ENCODE measurements at regions not wholly inside any gene's neighbourhood (a gene's known extent, or its start where the extent isn't known, plus 50 kb on each side); places are given as distances from the start of the nearest gene placed in this dataset.

DNA sequence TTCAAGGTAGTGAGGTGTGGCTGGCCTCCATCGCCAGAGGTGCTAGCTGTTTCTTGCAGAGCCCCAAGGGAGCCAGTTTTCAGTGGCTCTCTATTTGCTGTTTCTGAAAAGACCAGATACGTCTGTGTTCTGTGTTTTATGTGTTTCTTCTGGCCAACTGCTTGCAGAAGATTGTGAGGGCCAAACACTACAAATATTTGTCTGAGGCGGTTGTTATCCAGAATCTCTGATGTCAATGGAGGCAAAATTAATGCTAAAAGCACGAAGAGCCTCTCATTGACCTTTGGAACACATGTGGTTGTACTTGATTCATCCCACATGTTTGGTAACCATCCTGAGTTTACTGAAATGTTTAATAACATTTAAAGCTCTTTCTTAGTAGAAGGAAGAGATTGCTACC, 113.9 kb downstream of the CT47B1 start:
- no peaks in the 10 kb centered on the region for H3K9me3 ChIP-seq
- H3K4me1 ChIP-seq, result no peaks in the 10 kb centered on the region
- TF ChIP-seq, protein P1, sequence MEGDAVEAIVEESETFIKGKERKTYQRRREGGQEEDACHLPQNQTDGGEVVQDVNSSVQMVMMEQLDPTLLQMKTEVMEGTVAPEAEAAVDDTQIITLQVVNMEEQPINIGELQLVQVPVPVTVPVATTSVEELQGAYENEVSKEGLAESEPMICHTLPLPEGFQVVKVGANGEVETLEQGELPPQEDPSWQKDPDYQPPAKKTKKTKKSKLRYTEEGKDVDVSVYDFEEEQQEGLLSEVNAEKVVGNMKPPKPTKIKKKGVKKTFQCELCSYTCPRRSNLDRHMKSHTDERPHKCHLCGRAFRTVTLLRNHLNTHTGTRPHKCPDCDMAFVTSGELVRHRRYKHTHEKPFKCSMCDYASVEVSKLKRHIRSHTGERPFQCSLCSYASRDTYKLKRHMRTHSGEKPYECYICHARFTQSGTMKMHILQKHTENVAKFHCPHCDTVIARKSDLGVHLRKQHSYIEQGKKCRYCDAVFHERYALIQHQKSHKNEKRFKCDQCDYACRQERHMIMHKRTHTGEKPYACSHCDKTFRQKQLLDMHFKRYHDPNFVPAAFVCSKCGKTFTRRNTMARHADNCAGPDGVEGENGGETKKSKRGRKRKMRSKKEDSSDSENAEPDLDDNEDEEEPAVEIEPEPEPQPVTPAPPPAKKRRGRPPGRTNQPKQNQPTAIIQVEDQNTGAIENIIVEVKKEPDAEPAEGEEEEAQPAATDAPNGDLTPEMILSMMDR (IDR thresholded peaks at IDR 0.05; ENCODE audit: insufficient read depth in 1 of 2, low read depth in 1 of 2, low read length in 1 of 2, severe bottlenecking in 1 of 2, unreplicated experiment in 1 of 2), result no peak
- peaks cover 6% of the 10 kb centered on the region for H3K27me3 Mint-ChIP-seq (ENCODE audit: insufficient read depth, unreplicated experiment)
- H3K36me3 ChIP-seq (ENCODE audit: control insufficient read depth, insufficient read depth, low read length), result no peaks in the 10 kb centered on the region
- H3K9me3 Mint-ChIP-seq (ENCODE audit: unreplicated experiment), result no peaks in the 10 kb centered on the region
- H3K36me3 Mint-ChIP-seq (ENCODE audit: insufficient read depth, unreplicated experiment), result no peaks in the 10 kb centered on the region
- BruUV-seq (replicated peaks), result no TSS peak
- no peak overlapping the region for H3K27ac Mint-ChIP-seq (ENCODE audit: unreplicated experiment)
- intact Hi-C loops (cut with micrococcal nuclease; ENCODE audit: unreplicated experiment), result no loop called here
- no peak overlapping the region for H3K4me3 ChIP-seq (ENCODE audit: low read depth, low read length)
- no peaks in the 10 kb centered on the region for H3K4me1 Mint-ChIP-seq (ENCODE audit: low read depth, unreplicated experiment)
- ChIA-PET POLR2A (no interaction called here), CTCF (no interaction called here)
- no peak overlapping the region for H3K4me3 Mint-ChIP-seq (ENCODE audit: unreplicated experiment)
- no peak for DNase-seq
- no peaks in the 10 kb centered on the region for H3K27me3 ChIP-seq (replicated peaks; ENCODE audit: control insufficient read depth, insufficient read depth, low read length)

DNA sequence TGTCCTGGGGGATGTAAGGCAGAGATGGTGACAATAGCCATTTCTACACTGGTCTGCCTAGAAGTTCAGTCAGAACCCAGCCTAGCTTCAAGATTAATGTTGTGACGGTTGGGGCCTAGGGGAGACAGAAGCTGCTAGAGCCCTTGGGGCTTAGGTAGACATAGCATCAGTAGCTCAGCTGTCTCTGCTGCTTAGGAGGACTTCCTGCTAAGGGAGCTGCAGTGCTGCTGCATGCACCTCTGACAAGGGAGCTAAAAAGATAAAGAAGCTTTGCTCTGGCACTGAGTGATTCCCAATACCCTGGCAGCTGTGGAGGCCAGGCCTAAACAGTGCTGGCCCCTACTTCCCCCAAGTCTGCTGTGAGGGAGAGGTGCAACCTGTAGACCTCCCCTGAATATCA, 116.0 kb downstream of the CT47B1 start:
- H3K4me1 ChIP-seq, result no peaks in the 10 kb centered on the region
- Mint-ChIP-seq H3K27me3 (ENCODE audit: insufficient read depth, unreplicated experiment) (peaks cover 6% of the 10 kb centered on the region), H3K4me3 (ENCODE audit: unreplicated experiment) (no peak overlapping the region), H3K27ac (ENCODE audit: unreplicated experiment) (no peak overlapping the region), H3K4me1 (ENCODE audit: low read depth, unreplicated experiment) (peaks cover 4% of the 10 kb centered on the region), H3K36me3 (ENCODE audit: insufficient read depth, unreplicated experiment) (no peaks in the 10 kb centered on the region), H3K9me3 (ENCODE audit: unreplicated experiment) (no peaks in the 10 kb centered on the region)
- TF ChIP-seq, protein P1 (IDR thresholded peaks at IDR 0.05; ENCODE audit: insufficient read depth in 1 of 2, low read depth in 1 of 2, low read length in 1 of 2, severe bottlenecking in 1 of 2, unreplicated experiment in 1 of 2), result no peak
- H3K27me3 ChIP-seq (replicated peaks; ENCODE audit: control insufficient read depth, insufficient read depth, low read length), result no peaks in the 10 kb centered on the region
- POLR2A ChIA-PET, result no interaction called here
- intact Hi-C loops (cut with micrococcal nuclease; ENCODE audit: unreplicated experiment), result no loop called here
- no peaks in the 10 kb centered on the region for H3K36me3 ChIP-seq (ENCODE audit: control insufficient read depth, insufficient read depth, low read length)
- CTCF ChIA-PET, result no interaction called here
- BruUV-seq (replicated peaks), result no TSS peak
- DNase-seq, result no peak
- no peaks in the 10 kb centered on the region for H3K9me3 ChIP-seq
- H3K4me3 ChIP-seq (ENCODE audit: low read depth, low read length), result no peak overlapping the region

DNA sequence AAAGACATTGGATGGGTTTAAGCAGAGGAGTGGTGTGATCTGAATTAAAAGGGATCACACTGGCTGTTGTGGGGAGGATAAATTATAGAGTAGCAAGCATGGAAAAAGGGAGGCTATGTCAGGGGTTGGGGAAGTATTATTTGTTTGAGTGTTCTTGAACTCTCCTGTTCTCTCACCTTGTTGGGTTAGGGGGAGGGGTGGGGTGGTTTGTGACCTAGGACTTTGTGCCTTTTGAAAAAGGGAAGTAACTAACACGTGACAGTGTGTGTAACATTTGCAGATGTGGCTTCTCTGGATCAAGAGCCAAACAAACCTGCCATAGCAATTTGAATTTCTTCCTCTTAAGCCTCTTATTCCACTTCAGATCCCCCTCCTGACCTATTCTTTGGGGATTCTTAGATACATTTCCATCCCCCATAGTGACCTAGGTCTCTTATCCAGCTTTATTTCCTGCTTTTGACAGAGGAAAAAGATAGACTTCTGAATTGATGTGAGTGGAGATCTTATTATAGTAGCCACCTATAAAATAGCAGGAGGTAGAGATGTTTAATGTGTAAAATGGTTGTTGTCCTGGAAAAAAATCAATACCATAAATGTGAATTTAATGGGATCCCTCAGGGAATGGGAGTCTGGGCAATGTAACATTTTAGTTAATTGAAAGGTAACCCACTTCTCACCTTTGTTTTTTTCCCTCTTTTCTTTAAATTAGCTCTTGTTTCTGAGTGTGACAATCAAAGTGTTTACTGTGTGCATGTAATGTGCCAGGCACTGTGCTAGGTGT, 120.4 kb downstream of the CT47B1 start:
- no peaks in the 10 kb centered on the region for H3K36me3 ChIP-seq (ENCODE audit: control insufficient read depth, insufficient read depth, low read length)
- ChIA-PET POLR2A (no interaction called here), CTCF (no interaction called here)
- H3K4me3 ChIP-seq (ENCODE audit: low read depth, low read length), result no peak overlapping the region
- BruUV-seq (replicated peaks), result no TSS peak
- no peaks in the 10 kb centered on the region for H3K4me1 ChIP-seq
- Mint-ChIP-seq H3K36me3 (ENCODE audit: insufficient read depth, unreplicated experiment) (no peaks in the 10 kb centered on the region), H3K4me3 (ENCODE audit: unreplicated experiment) (no peak overlapping the region), H3K9me3 (ENCODE audit: unreplicated experiment) (no peaks in the 10 kb centered on the region), H3K4me1 (ENCODE audit: low read depth, unreplicated experiment) (peaks cover 7% of the 10 kb centered on the region), H3K27ac (ENCODE audit: unreplicated experiment) (no peak overlapping the region), H3K27me3 (ENCODE audit: insufficient read depth, unreplicated experiment) (peaks cover 6% of the 10 kb centered on the region)
- no peaks in the 10 kb centered on the region for H3K27me3 ChIP-seq (replicated peaks; ENCODE audit: control insufficient read depth, insufficient read depth, low read length)
- no peaks in the 10 kb centered on the region for H3K9me3 ChIP-seq
- no peak for DNase-seq
- intact Hi-C loops (cut with micrococcal nuclease; ENCODE audit: unreplicated experiment), result no loop called here
- TF ChIP-seq, protein P1 (IDR thresholded peaks at IDR 0.05; ENCODE audit: insufficient read depth in 1 of 2, low read depth in 1 of 2, low read length in 1 of 2, severe bottlenecking in 1 of 2, unreplicated experiment in 1 of 2), result no peak

Data from Caco-2 (cell line).